LNCAP (cell line): ENCODE measurements at regions not wholly inside any gene's neighbourhood (a gene's known extent, or its start where the extent isn't known, plus 50 kb on each side); places are given as distances from the start of the nearest gene placed in this dataset.

Experiments used
- TF ChIP-seq, protein P1 (sequence below): fragments of 450-650 bp; IDR thresholded peaks from 2 replicates; pipeline ENCODE4 v1.5.1; 2017; ENCODE audit warnings: mild to moderate bottlenecking

DNA sequence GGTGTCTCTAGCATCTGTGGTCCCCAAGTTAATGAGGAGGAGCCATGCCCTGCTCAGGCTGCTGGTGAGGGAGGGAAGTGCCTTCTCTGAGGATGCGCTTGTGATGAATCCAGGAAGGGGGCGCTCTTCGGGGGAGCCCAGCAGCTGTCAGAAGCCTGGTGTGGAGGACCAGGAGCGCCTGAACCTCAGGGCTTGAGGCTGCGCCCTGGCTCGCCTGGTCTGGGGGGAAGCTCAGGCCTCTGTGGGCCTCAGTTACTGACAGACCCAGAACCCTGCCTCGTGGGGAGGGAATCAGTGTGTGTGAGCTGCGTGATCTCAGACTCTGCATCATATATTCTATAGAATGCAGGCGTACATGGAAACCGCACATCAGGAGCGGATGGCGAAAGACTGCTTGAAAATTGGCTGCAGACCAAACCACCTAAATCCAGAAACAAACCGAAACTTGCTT is 126.1 kb downstream of the SEC14L1 start:
- TF ChIP-seq, protein P1, sequence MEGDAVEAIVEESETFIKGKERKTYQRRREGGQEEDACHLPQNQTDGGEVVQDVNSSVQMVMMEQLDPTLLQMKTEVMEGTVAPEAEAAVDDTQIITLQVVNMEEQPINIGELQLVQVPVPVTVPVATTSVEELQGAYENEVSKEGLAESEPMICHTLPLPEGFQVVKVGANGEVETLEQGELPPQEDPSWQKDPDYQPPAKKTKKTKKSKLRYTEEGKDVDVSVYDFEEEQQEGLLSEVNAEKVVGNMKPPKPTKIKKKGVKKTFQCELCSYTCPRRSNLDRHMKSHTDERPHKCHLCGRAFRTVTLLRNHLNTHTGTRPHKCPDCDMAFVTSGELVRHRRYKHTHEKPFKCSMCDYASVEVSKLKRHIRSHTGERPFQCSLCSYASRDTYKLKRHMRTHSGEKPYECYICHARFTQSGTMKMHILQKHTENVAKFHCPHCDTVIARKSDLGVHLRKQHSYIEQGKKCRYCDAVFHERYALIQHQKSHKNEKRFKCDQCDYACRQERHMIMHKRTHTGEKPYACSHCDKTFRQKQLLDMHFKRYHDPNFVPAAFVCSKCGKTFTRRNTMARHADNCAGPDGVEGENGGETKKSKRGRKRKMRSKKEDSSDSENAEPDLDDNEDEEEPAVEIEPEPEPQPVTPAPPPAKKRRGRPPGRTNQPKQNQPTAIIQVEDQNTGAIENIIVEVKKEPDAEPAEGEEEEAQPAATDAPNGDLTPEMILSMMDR, result no peak

DNA sequence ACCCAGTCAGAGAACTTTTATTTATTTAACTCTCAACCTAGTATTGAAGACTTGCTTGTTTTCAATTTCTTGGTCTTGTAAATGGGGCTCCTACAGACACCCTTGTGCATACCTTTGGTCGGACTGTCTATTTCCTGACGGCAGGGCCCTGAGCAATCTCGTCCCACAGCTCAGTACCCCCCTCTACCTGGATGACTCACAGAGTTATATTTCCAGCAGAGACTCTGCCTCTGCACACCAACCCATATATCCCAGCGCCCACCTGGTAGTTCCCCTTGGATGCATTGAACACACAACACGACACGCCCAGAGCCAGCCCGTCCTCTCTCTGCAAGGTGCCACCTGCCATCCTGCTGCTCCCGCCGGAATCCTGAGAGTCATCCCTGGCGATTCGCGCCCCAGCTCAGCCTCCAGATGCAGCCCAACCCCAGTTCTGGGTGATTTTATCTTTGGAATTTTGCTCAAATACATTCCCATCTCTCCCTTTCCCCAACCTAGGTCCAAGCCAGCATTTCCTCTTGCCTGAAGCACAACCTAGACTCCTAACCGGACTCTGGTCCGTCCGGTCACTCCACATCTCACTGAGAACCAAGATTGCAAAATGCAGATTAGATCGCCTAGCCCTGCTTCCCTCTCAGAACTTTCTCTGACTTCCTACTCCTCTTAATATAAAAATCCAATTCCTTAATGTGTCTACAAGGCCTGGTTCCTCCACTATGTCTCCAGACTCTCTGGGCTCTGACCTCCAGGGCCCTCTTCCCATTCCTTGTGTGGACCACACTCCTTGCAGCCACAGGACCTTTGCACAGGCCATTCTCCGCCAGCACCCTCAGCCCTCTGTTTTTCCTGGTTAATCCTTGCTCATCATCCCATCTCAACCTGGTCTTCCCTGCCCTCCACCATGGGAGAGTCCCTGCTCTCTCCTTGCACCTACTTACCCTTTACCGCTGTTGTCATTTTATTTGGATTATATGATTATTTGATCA is 129.2 kb downstream of the SEC14L1 start:
- TF ChIP-seq, protein P1, result no peak

- TF ChIP-seq, protein P1, result no peak
Observed at GRCh38 chr17:77271411-77271810, 130.6 kb downstream of the SEC14L1 start.

GRCh38 chr17:77273397-77274085 is 132.8 kb downstream of the SEC14L1 start:
- TF ChIP-seq, protein P1, result no peak

- TF ChIP-seq, protein P1, result no peak
Observed at GRCh38 chr17:77274096-77274845, 133.5 kb downstream of the SEC14L1 start.

DNA sequence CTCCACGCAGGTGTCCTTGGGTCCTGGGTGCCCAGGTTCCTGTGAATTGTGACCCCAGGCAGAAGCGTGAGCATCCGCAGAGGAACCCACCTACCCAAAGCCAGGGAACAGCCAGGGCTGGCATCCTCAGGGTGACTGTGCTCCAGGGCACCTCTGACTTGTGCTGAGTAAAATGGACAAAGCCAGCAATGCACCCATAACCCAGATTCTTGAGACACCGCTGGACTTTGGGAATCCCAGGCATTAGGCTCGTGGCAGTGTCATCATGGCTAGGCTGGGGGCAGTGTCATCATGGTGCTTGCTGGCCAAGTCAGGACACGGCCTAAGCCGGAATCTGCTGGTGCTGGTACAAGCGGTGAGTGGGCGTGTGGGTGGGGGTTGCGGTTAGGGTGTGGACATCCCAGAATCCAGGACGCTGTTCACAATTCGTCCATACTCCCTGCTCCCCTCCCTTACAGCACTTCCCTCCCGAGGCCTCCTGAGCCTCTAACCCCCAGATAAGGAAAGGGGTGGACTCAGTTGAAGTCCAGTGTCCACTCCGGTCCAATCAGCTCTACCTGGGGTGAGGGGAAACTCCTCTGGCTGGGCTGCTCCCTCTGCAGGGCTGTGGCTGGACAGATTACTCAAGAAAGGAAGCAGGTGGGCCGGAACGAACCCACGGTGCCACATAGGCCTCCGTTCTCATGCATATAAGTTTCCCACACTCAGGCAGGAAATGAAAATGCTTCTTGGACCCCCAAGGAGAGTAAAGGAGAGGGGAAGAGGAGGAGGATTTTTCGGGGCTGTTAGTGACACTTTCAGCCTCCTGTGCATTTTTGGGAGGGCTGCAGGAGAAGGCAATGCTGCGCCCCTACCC is 138.9 kb downstream of the SEC14L1 start:
- TF ChIP-seq, protein P1, result no peak
